ENCODE measurements at regions not wholly inside any gene's neighbourhood (a gene's known extent, or its start where the extent isn't known, plus 50 kb on each side); places are given as distances from the start of the nearest gene placed in this dataset.

DNA sequence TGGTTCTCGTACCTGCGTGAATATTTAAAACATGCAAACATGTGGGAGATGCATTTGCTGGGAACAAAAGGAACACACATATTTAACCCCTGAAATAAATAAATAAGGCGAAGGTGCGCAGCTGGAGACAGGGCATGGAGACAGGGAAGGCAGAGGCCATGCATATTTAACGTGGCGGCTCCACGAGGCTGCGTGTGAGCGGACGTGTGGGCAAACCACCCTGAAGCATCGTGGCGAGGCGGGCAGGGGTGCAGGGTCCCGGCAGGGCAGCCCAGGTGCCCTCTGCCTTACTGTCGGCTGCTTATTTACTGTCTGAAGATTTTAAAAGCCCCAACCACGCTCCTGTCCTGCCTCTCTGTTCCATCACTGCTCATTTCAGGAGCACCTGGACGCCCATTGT lies 104.0 kb upstream of the ACTRT2 start:
- TF ChIP-seq POLR2A (IDR thresholded peaks at IDR 0.05; ENCODE audit: extremely low read depth, insufficient read length) (no peak), CTCF (IDR thresholded peaks at IDR 0.05; ENCODE audit: low read depth, low read length) (no peak)
